HG02610 (cell line): ENCODE measurements at regions not wholly inside any gene's neighbourhood (a gene's known extent, or its start where the extent isn't known, plus 50 kb on each side); places are given as distances from the start of the nearest gene placed in this dataset.
"Not testable (repeated sequence)": the region's sequence is repeated elsewhere in the genome, so short reads cannot be mapped to it uniquely, and the experiment has no call there.

Experiments used
- ATAC-seq: cut with Tn5 transposase; IDR thresholded peaks from one replicate; pipeline ENCODE4 v1.9.1; 2021; ENCODE audit warnings: mild to moderate bottlenecking, moderate library complexity; ENCODE audit not compliant: unreplicated experiment

- ATAC-seq, result no peak
Observed at GRCh38 chr5:89695371-89695770, 714.2 kb downstream of the CETN3 start.

GRCh38 chr5:89694026-89694550, 715.5 kb downstream of the CETN3 start:
- no peak for ATAC-seq

GRCh38 chr5:89690331-89690730, 719.2 kb downstream of the CETN3 start:
- ATAC-seq, result no peak

GRCh38 chr5:89686081-89686765, 723.3 kb downstream of the CETN3 start:
- no peak for ATAC-seq

GRCh38 chr5:89676634-89677033, 732.9 kb downstream of the CETN3 start:
- no peak for ATAC-seq

- no peak for ATAC-seq
Observed at GRCh38 chr5:89673019-89673418, 736.5 kb downstream of the CETN3 start.

GRCh38 chr5:89668821-89669220, 740.7 kb downstream of the CETN3 start:
- no peak for ATAC-seq

- no peak for ATAC-seq
Observed at GRCh38 chr5:89662499-89662898, 747.1 kb downstream of the CETN3 start.

GRCh38 chr5:89638871-89639270, 755.9 kb upstream of the MEF2C start:
- no peak for ATAC-seq

GRCh38 chr5:89634176-89634575, 751.2 kb upstream of the MEF2C start:
- ATAC-seq, result not testable (repeated sequence)

GRCh38 chr5:89630064-89630463, 747.1 kb upstream of the MEF2C start:
- not testable (repeated sequence) for ATAC-seq

- no peak for ATAC-seq
Observed at GRCh38 chr5:89628876-89629635, 746.1 kb upstream of the MEF2C start.

GRCh38 chr5:89615839-89616518, 733.0 kb upstream of the MEF2C start:
- no peak for ATAC-seq

- ATAC-seq, result peak; percentile 99
Observed at GRCh38 chr5:89613222-89613956, 730.4 kb upstream of the MEF2C start.

- ATAC-seq, result no peak
Observed at GRCh38 chr5:89606939-89607534, 724.1 kb upstream of the MEF2C start.

- no peak for ATAC-seq
Observed at GRCh38 chr5:89604342-89604741, 721.4 kb upstream of the MEF2C start.

GRCh38 chr5:89601880-89602279, 718.9 kb upstream of the MEF2C start:
- ATAC-seq, result no peak

GRCh38 chr5:89597878-89598277, 714.9 kb upstream of the MEF2C start:
- ATAC-seq, result peak; percentile 46

GRCh38 chr5:89596821-89597220, 713.8 kb upstream of the MEF2C start:
- no peak for ATAC-seq

- ATAC-seq, result no peak
Observed at GRCh38 chr5:89595056-89595455, 712.1 kb upstream of the MEF2C start.
